NCI-H345 (cell line): ENCODE measurements at regions not wholly inside any gene's neighbourhood (a gene's known extent, or its start where the extent isn't known, plus 50 kb on each side); places are given as distances from the start of the nearest gene placed in this dataset.
"Not testable (repeated sequence)": the region's sequence is repeated elsewhere in the genome, so short reads cannot be mapped to it uniquely, and the experiment has no call there.

Experiments
- DNase-seq: peaks from one replicate; lab custom pipeline; 2025; lab: John Stamatoyannopoulos, UW

DNA sequence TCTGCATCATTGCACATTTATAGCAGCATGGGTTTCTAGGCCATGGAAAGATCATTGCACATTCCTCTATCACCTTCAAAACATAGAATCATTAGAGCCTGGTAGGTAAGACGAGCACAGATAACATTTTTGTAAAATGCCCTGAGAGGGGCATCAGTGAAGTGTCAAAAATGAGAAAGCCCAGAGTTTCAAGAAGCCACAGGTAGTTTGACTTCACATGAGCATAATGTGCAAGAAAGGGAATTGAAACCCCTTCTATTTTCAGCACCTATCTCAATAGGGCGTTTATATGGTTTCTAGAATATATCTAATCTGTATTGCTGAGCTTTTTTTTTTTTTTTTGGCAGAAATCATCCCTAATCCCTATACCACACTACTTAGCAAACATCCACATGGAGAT is 2441.7 kb downstream of the ARAP2 start:
- DNase-seq = no peak

- no peak for DNase-seq
These were observed 2418.6 kb downstream of the ARAP2 start for GRCh38 chr4:33825685-33826084.

- not testable (repeated sequence) for DNase-seq
These were observed 2415.0 kb downstream of the ARAP2 start for GRCh38 chr4:33829356-33829755.

DNA sequence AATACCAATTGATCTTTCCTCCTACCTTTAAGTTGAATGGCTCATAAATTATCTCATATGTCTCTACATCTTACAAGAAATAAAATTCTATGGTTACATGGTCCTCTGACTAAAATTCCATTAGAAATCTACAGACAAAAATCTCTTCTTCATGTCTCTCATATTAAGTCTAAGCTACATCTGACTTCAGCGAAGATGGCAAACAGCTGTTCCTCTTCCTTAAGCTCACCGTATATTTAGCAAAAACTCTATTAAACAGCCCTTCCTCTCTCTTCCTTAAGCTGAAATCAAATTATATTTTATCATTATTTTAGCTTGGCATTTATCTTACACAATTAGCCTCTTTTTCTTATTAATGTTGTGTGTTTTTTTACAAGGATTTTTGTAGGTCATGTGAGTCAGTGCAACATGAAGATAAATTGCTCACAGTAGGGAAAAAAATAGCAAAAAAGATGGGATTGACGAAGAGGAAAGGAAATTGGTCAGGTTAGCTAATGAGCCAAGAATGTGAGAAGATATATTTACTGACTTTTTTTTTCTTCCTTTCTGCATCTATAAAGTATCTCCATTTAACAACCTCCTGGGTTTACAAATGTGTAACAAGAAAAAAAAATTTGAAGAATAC is 2412.8 kb downstream of the ARAP2 start:
- DNase-seq = no peak

GRCh38 chr4:33835764-33836163 is 2408.6 kb downstream of the ARAP2 start:
- not testable (repeated sequence) for DNase-seq

DNA sequence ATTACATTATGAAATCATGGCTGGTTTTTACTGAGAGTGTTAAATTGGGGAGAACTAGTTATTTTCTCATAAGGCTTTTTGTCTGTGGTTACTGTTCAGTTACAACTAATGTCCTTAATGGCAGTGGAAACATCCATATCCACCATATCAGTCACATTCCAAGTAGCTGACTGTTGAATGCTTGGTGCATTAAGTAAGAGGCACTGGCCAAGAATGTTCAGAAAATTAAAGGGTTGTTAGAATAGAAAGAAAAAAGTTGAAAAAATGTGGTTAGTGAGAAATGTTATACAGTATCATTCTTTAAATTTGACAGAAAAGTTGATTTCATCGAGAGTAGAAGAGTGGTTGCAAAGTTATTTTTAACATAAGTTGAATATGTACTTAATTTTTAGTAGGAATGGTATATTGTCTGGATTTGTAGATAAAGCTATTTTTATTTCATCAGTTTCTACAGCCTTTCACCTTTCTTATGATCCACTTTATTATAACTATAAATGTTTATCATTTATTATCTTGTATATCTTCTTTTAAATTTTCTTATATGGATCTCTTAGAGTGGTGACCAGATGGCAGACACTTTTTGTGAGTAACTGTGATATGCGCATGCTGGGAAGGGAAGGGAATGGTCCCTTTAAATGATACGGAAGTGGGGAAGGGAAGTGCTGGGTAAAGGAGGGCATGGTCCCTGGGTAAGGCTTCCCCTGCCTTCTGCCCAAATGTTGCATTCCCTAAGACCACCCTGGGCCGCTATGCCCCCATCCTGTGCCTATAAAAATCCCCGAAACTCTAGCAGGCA is 2407.1 kb downstream of the ARAP2 start:
- DNase-seq = no peak

DNA sequence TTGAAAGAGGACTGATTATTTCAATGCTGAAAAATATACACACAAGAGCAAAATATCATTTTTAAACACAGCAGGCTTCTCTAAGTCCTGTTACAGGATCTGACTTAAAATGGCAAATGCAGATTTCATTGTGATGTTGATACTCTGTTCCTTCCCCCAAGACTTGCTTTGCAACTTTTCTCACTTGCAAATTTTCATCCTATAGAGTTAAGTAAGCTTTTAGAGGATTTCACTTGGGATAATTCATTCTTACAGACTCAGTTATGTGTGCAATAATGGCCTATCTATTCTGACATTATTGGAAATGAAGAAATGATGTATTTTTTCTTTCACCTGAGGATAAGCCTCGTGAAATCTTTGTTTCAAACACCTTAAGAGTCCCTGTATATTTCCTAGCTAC is 2403.2 kb downstream of the ARAP2 start:
- DNase-seq = no peak

DNA sequence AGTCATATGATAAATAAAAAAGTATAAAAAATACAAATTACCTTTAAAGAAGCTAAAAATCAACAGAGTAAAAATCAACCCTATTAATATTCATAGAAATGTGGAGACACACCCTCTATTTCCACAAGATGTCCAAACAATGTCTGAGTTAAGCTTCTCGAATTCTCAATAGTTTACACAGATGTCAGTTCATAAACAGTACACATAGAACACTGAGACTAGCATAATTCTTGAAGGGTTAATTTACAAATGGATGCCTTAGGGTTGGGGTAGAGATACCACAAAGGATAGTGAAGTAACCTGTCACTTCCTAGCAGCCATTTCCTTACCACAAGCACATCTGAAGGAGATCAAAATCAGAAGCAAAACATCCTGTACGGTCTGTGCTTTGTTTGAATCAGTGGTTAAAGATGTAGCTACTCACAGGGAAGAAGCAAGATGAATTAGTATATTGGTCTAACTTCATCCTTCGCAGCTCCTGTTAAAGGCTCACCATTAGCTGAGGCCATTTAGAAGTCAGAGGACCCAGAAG is 2393.9 kb downstream of the ARAP2 start:
- DNase-seq = no peak

GRCh38 chr4:33853670-33854069 is 2390.6 kb downstream of the ARAP2 start:
- DNase-seq = not testable (repeated sequence)

GRCh38 chr4:33864290-33864859 is 2379.9 kb downstream of the ARAP2 start:
- DNase-seq = no peak

- no peak for DNase-seq
These were observed 2370.5 kb downstream of the ARAP2 start for GRCh38 chr4:33873791-33874190.

DNA sequence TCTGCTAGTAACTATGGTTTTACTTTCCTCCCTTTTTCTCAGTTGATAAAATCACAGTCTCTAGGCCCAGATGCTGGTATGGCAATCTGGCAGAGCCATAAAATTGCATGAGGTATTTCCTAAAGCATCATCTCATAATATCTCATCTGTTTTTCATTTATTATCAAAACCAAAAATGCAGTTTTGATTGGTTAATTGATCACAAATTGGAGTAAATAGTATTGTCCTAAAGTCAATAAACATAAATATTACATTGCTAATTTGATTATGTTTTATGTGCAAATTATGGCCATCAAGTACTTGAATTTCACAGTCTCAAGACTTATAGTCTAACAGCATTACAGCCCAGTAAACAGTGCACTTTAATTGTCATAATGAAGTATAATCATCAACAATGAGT is 2365.6 kb downstream of the ARAP2 start:
- DNase-seq = no peak

GRCh38 chr4:33881176-33881575 is 2363.1 kb downstream of the ARAP2 start:
- DNase-seq = no peak

- DNase-seq = no peak
These were observed 2361.9 kb downstream of the ARAP2 start for GRCh38 chr4:33882246-33882990.

- DNase-seq = no peak
These were observed 2361.2 kb downstream of the ARAP2 start for GRCh38 chr4:33883111-33883510.

GRCh38 chr4:33886356-33886755 is 2358.0 kb downstream of the ARAP2 start:
- no peak for DNase-seq

GRCh38 chr4:33890841-33891240 is 2353.5 kb downstream of the ARAP2 start:
- DNase-seq = no peak

DNA sequence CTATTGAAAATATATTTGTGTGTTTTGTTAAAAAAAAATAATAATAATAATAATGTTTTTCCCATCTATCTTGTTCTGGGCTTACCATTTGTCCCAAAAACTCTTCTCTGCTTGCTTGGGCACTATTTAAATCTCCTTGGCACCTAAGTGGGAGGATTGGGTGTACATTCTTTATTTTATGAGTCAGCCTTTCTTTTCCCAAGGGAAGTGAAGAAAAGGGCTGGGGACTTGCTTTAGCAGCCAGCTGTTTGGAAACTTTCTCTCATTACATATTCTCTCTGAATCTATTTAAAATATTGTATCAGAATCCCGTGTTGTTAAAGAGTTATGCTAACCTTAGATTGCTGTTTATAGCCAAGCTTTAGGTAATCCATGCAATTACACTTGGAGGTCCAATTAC is 2332.4 kb downstream of the ARAP2 start:
- DNase-seq = no peak

DNA sequence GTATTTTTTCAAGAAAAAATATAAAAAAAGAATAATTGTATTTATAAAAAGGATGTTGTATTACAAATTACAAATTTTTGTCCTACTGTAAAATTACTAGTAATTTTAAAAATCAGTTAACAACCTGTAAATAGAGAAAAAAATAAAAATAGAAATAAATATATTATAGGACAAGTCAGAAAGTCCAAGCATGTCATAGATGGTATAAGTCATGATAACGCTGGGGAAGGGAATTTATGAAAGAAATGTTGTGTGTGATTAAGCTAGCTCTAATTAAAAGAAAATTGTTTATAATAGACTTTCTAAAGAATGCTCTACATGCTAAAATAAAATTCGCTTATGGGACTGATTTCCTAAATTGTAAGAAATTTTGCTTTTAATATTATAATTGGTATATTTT is 2329.9 kb downstream of the ARAP2 start:
- no peak for DNase-seq

- DNase-seq = no peak
These were observed 2320.8 kb downstream of the ARAP2 start for GRCh38 chr4:33923469-33923868.

DNA sequence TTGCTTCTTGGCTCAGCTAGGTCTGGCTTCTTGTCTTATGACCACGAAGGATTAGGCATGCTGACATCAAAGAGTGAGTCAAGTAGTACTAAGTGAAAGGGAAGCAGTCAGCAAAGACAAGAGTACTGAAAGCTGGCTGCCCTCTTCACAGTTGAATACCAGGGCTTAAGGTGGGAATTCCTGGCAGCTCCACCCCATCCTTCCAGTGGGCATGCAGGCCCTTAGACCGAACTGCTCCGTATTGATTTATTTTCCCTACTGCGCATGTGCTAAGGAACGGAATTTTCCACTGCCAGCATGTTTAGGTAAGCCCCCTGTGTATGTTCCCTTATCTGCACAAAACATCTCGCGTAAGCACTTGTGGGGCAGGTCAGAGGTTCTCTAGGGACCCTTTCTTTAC is 2320.1 kb downstream of the ARAP2 start:
- no peak for DNase-seq

- DNase-seq = no peak
These were observed 2319.5 kb downstream of the ARAP2 start for GRCh38 chr4:33924811-33925210.
